ENCODE measurements at regions not wholly inside any gene's neighbourhood (a gene's known extent, or its start where the extent isn't known, plus 50 kb on each side); places are given as distances from the start of the nearest gene placed in this dataset.

GRCh38 chr16:51507286-51507685, 356.2 kb upstream of the SALL1 start:
- intact Hi-C loops (cut with DNase I), result no loop called here
- no peak for TF ChIP-seq POLR2A (IDR thresholded peaks at IDR 0.05)
- TF ChIP-seq POLR2AphosphoS5 (IDR thresholded peaks at IDR 0.05; ENCODE audit: insufficient read depth in 1 of 2, low read depth in 1 of 2), result no peak
- no peak for TF ChIP-seq CTCF (IDR thresholded peaks at IDR 0.05)

GRCh38 chr16:51500306-51500705, 349.2 kb upstream of the SALL1 start:
- no peak for TF ChIP-seq CTCF (IDR thresholded peaks at IDR 0.05)
- TF ChIP-seq POLR2AphosphoS5 (IDR thresholded peaks at IDR 0.05; ENCODE audit: insufficient read depth in 1 of 2, low read depth in 1 of 2), result no peak
- no peak for TF ChIP-seq POLR2A (IDR thresholded peaks at IDR 0.05)
- no peaks in the 10 kb centered on the region for H3K9me3 ChIP-seq
- intact Hi-C loops (cut with DNase I), result no loop called here

More at GRCh38 chr16:51507286-51507685, 356.2 kb upstream of the SALL1 start:
- no peaks in the 10 kb centered on the region for H3K36me3 ChIP-seq
- no peak for DNase-seq (ENCODE audit: extremely low spot score in 2 of 2)
- H3K4me1 ChIP-seq, result peaks cover 16% of the 10 kb centered on the region
- no peak overlapping the region for H3K27ac ChIP-seq
- H3K4me3 ChIP-seq, result no peak overlapping the region
- H3K27me3 ChIP-seq, result no peaks in the 10 kb centered on the region
- no peaks in the 10 kb centered on the region for H3K9me3 ChIP-seq

GRCh38 chr16:51497541-51498211, 346.6 kb upstream of the SALL1 start:
- H3K4me1 ChIP-seq, result no peaks in the 10 kb centered on the region
- no peak for DNase-seq (ENCODE audit: extremely low spot score in 2 of 2)
- no peaks in the 10 kb centered on the region for H3K9me3 ChIP-seq
- TF ChIP-seq POLR2AphosphoS5 (IDR thresholded peaks at IDR 0.05; ENCODE audit: insufficient read depth in 1 of 2, low read depth in 1 of 2) (no peak), CTCF (IDR thresholded peaks at IDR 0.05) (no peak), POLR2A (IDR thresholded peaks at IDR 0.05) (no peak)
- intact Hi-C loops (cut with DNase I), result no loop called here
- H3K36me3 ChIP-seq, result no peaks in the 10 kb centered on the region
- H3K27me3 ChIP-seq, result no peaks in the 10 kb centered on the region
- no peak overlapping the region for H3K4me3 ChIP-seq
- no peak overlapping the region for H3K27ac ChIP-seq

More at GRCh38 chr16:51500306-51500705, 349.2 kb upstream of the SALL1 start:
- DNase-seq (ENCODE audit: extremely low spot score in 2 of 2), result no peak
- Histone ChIP-seq H3K4me1 (no peaks in the 10 kb centered on the region), H3K36me3 (no peaks in the 10 kb centered on the region), H3K27ac (no peak overlapping the region), H3K27me3 (no peaks in the 10 kb centered on the region), H3K4me3 (no peak overlapping the region)

GRCh38 chr16:51490866-51491265, 339.8 kb upstream of the SALL1 start:
- Histone ChIP-seq H3K4me1 (no peaks in the 10 kb centered on the region), H3K27ac (no peak overlapping the region), H3K27me3 (no peaks in the 10 kb centered on the region), H3K36me3 (no peaks in the 10 kb centered on the region), H3K9me3 (no peaks in the 10 kb centered on the region), H3K4me3 (no peak overlapping the region)
- intact Hi-C loops (cut with DNase I), result no loop called here
- DNase-seq (ENCODE audit: extremely low spot score in 2 of 2), result no peak
- TF ChIP-seq POLR2AphosphoS5 (IDR thresholded peaks at IDR 0.05; ENCODE audit: insufficient read depth in 1 of 2, low read depth in 1 of 2), result no peak
- TF ChIP-seq CTCF (IDR thresholded peaks at IDR 0.05), result no peak
- no peak for TF ChIP-seq POLR2A (IDR thresholded peaks at IDR 0.05)

- Histone ChIP-seq H3K4me1 (no peaks in the 10 kb centered on the region), H3K27me3 (no peaks in the 10 kb centered on the region), H3K27ac (no peak overlapping the region), H3K4me3 (no peak overlapping the region), H3K36me3 (no peaks in the 10 kb centered on the region), H3K9me3 (no peaks in the 10 kb centered on the region)
- TF ChIP-seq POLR2AphosphoS5 (IDR thresholded peaks at IDR 0.05; ENCODE audit: insufficient read depth in 1 of 2, low read depth in 1 of 2), result no peak
- no peak for TF ChIP-seq POLR2A (IDR thresholded peaks at IDR 0.05)
- no peak for TF ChIP-seq CTCF (IDR thresholded peaks at IDR 0.05)
- intact Hi-C loops (cut with DNase I), result no loop called here
- no peak for DNase-seq (ENCODE audit: extremely low spot score in 2 of 2)
These were observed 336.8 kb upstream of the SALL1 start for GRCh38 chr16:51487880-51488279.

All from vagina (tissue), 2 donors.